OCI-LY3 (cell line): ENCODE measurements at regions not wholly inside any gene's neighbourhood (a gene's known extent, or its start where the extent isn't known, plus 50 kb on each side); places are given as distances from the start of the nearest gene placed in this dataset.

Source experiments
- EZH2phosphoT487 ChIP-seq: fragments of 200-600 bp; shearing (Covaris generic); IDR thresholded peaks from 2 replicates; pipeline ENCODE4 v1.6.1; 2018; ENCODE audit warnings: antibody characterized with exemption, mixed run types, low read depth
- TF ChIP-seq, protein P1 (sequence below): fragments of 200-600, 300-600 bp; sonication (generic); IDR thresholded peaks from 2 replicates; pipeline ENCODE4 v1.5.1; 2014; ENCODE audit warnings: antibody characterized with exemption, low read length, low read depth

- TF ChIP-seq, protein P1, sequence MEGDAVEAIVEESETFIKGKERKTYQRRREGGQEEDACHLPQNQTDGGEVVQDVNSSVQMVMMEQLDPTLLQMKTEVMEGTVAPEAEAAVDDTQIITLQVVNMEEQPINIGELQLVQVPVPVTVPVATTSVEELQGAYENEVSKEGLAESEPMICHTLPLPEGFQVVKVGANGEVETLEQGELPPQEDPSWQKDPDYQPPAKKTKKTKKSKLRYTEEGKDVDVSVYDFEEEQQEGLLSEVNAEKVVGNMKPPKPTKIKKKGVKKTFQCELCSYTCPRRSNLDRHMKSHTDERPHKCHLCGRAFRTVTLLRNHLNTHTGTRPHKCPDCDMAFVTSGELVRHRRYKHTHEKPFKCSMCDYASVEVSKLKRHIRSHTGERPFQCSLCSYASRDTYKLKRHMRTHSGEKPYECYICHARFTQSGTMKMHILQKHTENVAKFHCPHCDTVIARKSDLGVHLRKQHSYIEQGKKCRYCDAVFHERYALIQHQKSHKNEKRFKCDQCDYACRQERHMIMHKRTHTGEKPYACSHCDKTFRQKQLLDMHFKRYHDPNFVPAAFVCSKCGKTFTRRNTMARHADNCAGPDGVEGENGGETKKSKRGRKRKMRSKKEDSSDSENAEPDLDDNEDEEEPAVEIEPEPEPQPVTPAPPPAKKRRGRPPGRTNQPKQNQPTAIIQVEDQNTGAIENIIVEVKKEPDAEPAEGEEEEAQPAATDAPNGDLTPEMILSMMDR = no peak
- no peak for TF ChIP-seq EZH2phosphoT487
These were observed 232.8 kb upstream of the GMDS start for GRCh38 chr6:2478200-2478599.
